ENCODE measurements at regions not wholly inside any gene's neighbourhood (a gene's known extent, or its start where the extent isn't known, plus 50 kb on each side); places are given as distances from the start of the nearest gene placed in this dataset.

DNA sequence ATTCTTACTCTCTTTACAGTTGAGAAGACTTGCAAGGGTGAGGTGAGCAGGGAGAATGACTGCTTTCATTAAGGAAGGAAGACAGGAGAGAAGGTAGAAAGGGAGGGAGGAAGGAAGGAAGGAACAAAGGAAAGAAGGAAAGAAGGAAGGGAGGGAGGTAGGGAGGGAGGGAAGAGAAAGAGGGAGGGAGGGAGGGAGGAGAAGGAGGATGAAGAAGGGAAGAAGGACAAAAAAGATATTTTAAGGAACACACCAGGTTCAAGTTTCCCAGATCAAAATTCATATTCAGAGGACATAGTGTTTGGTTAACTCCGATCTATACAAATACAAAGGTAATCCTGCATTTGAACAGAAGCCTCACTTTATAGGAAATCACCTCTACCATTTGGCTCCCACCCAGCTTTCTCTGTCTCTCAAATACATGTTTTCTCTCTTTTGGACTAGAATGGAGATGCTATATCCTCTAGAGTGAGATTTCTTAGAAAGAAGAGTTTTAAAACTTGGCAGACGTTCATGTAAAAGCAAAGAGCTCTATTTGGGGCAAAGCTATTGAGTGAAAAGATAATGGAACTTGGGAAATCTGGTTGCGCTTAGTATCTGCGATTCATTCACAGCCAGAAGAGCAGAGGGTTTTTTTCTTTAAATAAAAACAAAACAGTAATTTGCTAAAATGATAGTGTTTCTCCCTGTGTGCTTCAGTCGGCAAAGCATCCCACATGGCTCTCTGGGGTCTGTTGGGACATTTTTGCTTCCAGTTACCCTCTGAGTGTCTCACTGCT is 261.9 kb upstream of the LYZL1 start:
- Histone ChIP-seq H4K20me1 (replicated peaks; ENCODE audit: insufficient read depth) (no peaks in the 10 kb centered on the region), H3K4me3 (no peak overlapping the region), H3K36me3 (ENCODE audit: insufficient read depth) (no peaks in the 10 kb centered on the region), H3K4me2 (no peak overlapping the region), H2AFZ (no peak overlapping the region), H3F3A (replicated peaks; ENCODE audit: low read depth) (no peaks in the 10 kb centered on the region), H3K79me2 (replicated peaks; ENCODE audit: insufficient read depth) (no peaks in the 10 kb centered on the region), H3K27ac (ENCODE audit: low read depth) (no peak overlapping the region), H3K4me1 (ENCODE audit: insufficient read depth) (0 out of 2 replicates have a peak, but pooled peaks cover 12% of the 10 kb centered on the region), H3K9me2 (ENCODE audit: insufficient read depth) (no peaks in the 10 kb centered on the region), H3K27me3 (ENCODE audit: insufficient read depth) (no peaks in the 10 kb centered on the region)
- H3K4me1 Mint-ChIP-seq = peaks cover 8% of the 10 kb centered on the region; the same call in 2 of the 3 replicates
- no peaks in the 10 kb centered on the region for H3K9me3 Mint-ChIP-seq
- ATAC-seq = no peak
- TF ChIP-seq ZNF331 (CRISPR knock-in tag; IDR thresholded peaks at IDR 0.05; ENCODE audit: low read depth) (no peak), STAT1 (IDR thresholded peaks at IDR 0.05; ENCODE audit: unreplicated experiment) (no peak), ZNF114 (CRISPR knock-in tag; IDR thresholded peaks at IDR 0.05) (no peak), EZH2 (IDR thresholded peaks at IDR 0.05; ENCODE audit: low read depth, unreplicated experiment) (no peak), JUNB (IDR thresholded peaks at IDR 0.05; ENCODE audit: unreplicated experiment) (no peak), POLR2AphosphoS5 (IDR thresholded peaks at IDR 0.05; ENCODE audit: low read depth) (no peak), NANOG (IDR thresholded peaks at IDR 0.05; ENCODE audit: borderline replicate concordance) (no peak), EZH2phosphoT487 (IDR thresholded peaks at IDR 0.05; ENCODE audit: unreplicated experiment) (no peak), CREB1 (CRISPR knock-in tag; IDR thresholded peaks at IDR 0.05; ENCODE audit: low read depth) (no peak)
- TF ChIP-seq, protein P1, sequence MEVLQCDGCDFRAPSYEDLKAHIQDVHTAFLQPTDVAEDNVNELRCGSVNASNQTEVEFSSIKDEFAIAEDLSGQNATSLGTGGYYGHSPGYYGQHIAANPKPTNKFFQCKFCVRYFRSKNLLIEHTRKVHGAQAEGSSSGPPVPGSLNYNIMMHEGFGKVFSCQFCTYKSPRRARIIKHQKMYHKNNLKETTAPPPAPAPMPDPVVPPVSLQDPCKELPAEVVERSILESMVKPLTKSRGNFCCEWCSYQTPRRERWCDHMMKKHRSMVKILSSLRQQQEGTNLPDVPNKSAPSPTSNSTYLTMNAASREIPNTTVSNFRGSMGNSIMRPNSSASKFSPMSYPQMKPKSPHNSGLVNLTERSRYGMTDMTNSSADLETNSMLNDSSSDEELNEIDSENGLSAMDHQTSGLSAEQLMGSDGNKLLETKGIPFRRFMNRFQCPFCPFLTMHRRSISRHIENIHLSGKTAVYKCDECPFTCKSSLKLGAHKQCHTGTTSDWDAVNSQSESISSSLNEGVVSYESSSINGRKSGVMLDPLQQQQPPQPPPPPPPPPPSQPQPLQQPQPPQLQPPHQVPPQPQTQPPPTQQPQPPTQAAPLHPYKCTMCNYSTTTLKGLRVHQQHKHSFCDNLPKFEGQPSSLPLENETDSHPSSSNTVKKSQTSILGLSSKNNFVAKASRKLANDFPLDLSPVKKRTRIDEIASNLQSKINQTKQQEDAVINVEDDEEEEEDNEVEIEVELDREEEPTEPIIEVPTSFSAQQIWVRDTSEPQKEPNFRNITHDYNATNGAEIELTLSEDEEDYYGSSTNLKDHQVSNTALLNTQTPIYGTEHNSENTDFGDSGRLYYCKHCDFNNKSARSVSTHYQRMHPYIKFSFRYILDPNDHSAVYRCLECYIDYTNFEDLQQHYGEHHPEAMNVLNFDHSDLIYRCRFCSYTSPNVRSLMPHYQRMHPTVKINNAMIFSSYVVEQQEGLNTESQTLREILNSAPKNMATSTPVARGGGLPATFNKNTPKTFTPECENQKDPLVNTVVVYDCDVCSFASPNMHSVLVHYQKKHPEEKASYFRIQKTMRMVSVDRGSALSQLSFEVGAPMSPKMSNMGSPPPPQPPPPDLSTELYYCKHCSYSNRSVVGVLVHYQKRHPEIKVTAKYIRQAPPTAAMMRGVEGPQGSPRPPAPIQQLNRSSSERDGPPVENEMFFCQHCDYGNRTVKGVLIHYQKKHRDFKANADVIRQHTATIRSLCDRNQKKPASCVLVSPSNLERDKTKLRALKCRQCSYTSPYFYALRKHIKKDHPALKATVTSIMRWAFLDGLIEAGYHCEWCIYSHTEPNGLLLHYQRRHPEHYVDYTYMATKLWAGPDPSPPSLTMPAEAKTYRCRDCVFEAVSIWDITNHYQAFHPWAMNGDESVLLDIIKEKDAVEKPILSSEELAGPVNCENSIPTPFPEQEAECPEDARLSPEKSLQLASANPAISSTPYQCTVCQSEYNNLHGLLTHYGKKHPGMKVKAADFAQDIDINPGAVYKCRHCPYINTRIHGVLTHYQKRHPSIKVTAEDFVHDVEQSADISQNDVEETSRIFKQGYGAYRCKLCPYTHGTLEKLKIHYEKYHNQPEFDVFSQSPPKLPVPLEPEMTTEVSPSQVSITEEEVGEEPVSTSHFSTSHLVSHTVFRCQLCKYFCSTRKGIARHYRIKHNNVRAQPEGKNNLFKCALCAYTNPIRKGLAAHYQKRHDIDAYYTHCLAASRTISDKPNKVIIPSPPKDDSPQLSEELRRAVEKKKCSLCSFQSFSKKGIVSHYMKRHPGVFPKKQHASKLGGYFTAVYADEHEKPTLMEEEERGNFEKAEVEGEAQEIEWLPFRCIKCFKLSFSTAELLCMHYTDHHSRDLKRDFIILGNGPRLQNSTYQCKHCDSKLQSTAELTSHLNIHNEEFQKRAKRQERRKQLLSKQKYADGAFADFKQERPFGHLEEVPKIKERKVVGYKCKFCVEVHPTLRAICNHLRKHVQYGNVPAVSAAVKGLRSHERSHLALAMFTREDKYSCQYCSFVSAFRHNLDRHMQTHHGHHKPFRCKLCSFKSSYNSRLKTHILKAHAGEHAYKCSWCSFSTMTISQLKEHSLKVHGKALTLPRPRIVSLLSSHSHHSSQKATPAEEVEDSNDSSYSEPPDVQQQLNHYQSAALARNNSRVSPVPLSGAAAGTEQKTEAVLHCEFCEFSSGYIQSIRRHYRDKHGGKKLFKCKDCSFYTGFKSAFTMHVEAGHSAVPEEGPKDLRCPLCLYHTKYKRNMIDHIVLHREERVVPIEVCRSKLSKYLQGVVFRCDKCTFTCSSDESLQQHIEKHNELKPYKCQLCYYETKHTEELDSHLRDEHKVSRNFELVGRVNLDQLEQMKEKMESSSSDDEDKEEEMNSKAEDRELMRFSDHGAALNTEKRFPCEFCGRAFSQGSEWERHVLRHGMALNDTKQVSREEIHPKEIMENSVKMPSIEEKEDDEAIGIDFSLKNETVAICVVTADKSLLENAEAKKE (CRISPR knock-in tag; IDR thresholded peaks at IDR 0.05) = no peak
- TF ChIP-seq, protein P2, sequence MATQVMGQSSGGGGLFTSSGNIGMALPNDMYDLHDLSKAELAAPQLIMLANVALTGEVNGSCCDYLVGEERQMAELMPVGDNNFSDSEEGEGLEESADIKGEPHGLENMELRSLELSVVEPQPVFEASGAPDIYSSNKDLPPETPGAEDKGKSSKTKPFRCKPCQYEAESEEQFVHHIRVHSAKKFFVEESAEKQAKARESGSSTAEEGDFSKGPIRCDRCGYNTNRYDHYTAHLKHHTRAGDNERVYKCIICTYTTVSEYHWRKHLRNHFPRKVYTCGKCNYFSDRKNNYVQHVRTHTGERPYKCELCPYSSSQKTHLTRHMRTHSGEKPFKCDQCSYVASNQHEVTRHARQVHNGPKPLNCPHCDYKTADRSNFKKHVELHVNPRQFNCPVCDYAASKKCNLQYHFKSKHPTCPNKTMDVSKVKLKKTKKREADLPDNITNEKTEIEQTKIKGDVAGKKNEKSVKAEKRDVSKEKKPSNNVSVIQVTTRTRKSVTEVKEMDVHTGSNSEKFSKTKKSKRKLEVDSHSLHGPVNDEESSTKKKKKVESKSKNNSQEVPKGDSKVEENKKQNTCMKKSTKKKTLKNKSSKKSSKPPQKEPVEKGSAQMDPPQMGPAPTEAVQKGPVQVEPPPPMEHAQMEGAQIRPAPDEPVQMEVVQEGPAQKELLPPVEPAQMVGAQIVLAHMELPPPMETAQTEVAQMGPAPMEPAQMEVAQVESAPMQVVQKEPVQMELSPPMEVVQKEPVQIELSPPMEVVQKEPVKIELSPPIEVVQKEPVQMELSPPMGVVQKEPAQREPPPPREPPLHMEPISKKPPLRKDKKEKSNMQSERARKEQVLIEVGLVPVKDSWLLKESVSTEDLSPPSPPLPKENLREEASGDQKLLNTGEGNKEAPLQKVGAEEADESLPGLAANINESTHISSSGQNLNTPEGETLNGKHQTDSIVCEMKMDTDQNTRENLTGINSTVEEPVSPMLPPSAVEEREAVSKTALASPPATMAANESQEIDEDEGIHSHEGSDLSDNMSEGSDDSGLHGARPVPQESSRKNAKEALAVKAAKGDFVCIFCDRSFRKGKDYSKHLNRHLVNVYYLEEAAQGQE (IDR thresholded peaks at IDR 0.05; ENCODE audit: unreplicated experiment) = no peak
- TF ChIP-seq, protein P3, sequence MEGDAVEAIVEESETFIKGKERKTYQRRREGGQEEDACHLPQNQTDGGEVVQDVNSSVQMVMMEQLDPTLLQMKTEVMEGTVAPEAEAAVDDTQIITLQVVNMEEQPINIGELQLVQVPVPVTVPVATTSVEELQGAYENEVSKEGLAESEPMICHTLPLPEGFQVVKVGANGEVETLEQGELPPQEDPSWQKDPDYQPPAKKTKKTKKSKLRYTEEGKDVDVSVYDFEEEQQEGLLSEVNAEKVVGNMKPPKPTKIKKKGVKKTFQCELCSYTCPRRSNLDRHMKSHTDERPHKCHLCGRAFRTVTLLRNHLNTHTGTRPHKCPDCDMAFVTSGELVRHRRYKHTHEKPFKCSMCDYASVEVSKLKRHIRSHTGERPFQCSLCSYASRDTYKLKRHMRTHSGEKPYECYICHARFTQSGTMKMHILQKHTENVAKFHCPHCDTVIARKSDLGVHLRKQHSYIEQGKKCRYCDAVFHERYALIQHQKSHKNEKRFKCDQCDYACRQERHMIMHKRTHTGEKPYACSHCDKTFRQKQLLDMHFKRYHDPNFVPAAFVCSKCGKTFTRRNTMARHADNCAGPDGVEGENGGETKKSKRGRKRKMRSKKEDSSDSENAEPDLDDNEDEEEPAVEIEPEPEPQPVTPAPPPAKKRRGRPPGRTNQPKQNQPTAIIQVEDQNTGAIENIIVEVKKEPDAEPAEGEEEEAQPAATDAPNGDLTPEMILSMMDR (conservative IDR thresholded peaks at IDR 0.05; ENCODE audit: low read depth in 2 of 2) = no peak
- TF ChIP-seq, protein P4, sequence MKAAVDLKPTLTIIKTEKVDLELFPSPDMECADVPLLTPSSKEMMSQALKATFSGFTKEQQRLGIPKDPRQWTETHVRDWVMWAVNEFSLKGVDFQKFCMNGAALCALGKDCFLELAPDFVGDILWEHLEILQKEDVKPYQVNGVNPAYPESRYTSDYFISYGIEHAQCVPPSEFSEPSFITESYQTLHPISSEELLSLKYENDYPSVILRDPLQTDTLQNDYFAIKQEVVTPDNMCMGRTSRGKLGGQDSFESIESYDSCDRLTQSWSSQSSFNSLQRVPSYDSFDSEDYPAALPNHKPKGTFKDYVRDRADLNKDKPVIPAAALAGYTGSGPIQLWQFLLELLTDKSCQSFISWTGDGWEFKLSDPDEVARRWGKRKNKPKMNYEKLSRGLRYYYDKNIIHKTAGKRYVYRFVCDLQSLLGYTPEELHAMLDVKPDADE (IDR thresholded peaks at IDR 0.05) = no peak
- no peaks in the 10 kb centered on the region for H3K36me3 Mint-ChIP-seq (ENCODE audit: low read depth)
- H3K27me3 Mint-ChIP-seq (ENCODE audit: insufficient read depth, low read depth, poor library complexity) = peaks cover 9% of the 10 kb centered on the region
- no peak overlapping the region for H3K27ac Mint-ChIP-seq
- no peak overlapping the region for H3K4me3 Mint-ChIP-seq
- DNase-seq (ENCODE audit: low spot score) = no peak

Data from GM23338 (cell line).